Fibroblast of lung (primary cell): ENCODE measurements at regions not wholly inside any gene's neighbourhood (a gene's known extent, or its start where the extent isn't known, plus 50 kb on each side); places are given as distances from the start of the nearest gene placed in this dataset.

Experiments
- EZH2 ChIP-seq: IDR thresholded peaks from 2 replicates; pipeline ENCODE4 v1.5.1; 2012; ENCODE audit warnings: low read length, control low read depth, mild to moderate bottlenecking; ENCODE audit errors: missing control alignments
- TF ChIP-seq, protein P1 (sequence below), 2 donors: IDR thresholded peaks in 1 of 2; conservative IDR thresholded peaks in 1 of 2; 1 replicate in 1 of 2; 2 replicates in 1 of 2; pipeline ENCODE4 v1.5.1; 2011 to 2012; ENCODE audit warnings: low read length in 2 of 2, control low read depth in 1 of 2, inconsistent platforms in 1 of 2, low read depth in 1 of 2, mild to moderate bottlenecking in 1 of 2

DNA sequence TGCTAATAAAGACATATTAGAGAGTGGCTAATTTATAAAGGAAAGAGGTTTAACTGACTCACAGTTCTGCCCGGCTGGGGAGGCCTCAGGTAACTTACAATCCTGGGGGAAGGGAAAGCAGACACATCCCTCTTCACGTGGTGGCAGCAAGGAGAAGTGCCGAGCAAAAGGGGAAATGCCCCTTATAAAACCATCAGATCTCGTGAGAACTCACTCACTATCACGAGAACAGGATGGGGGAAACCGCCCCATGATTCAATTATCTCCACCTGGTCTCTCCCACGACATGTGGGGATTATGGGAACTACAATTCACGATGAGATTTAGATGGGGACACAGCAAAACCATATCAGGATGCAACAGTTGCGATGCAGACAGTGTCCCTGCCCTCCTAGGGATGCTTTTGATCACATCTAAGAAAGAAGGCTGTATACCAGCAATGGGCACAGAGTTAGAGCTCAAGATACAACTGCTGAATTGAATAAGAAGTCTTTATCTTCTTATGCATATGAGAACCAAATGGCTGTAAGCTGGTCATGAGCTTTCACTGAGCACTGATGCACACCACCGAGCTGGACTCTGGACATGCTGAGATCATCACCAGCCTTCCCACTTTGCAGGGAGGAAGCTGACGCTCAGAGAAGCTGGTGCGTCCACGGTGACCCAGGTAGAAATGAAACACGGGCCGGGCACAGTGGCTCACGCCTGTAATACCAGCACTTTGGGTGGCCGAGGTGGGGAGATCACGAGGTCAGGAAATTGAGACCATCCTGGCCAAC lies 255.2 kb downstream of the MN1 start:
- TF ChIP-seq, protein P1, sequence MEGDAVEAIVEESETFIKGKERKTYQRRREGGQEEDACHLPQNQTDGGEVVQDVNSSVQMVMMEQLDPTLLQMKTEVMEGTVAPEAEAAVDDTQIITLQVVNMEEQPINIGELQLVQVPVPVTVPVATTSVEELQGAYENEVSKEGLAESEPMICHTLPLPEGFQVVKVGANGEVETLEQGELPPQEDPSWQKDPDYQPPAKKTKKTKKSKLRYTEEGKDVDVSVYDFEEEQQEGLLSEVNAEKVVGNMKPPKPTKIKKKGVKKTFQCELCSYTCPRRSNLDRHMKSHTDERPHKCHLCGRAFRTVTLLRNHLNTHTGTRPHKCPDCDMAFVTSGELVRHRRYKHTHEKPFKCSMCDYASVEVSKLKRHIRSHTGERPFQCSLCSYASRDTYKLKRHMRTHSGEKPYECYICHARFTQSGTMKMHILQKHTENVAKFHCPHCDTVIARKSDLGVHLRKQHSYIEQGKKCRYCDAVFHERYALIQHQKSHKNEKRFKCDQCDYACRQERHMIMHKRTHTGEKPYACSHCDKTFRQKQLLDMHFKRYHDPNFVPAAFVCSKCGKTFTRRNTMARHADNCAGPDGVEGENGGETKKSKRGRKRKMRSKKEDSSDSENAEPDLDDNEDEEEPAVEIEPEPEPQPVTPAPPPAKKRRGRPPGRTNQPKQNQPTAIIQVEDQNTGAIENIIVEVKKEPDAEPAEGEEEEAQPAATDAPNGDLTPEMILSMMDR (conservative IDR thresholded peaks at IDR 0.05 in 1 of 2, IDR thresholded peaks at IDR 0.05 in 1 of 2; ENCODE audit: low read depth in 1 of 2, low read length in 2 of 2) = no peak
- no peak for TF ChIP-seq EZH2
